A673 (cell line): ENCODE measurements at regions not wholly inside any gene's neighbourhood (a gene's known extent, or its start where the extent isn't known, plus 50 kb on each side); places are given as distances from the start of the nearest gene placed in this dataset.

Source experiments
- BruUV-seq: library from RNA; stranded (reverse); fragments of 400-500 nt; replicated peaks from 2 replicates; lab custom pipeline; 2021; lab: Mats Ljungman, UMichigan
- CTCF ChIA-PET: fragments of 300-600 bp; sonication (Branson Sonifier 250); formaldehyde crosslinking; loops from one replicate; lab custom pipeline; 2022; ENCODE audit warnings: antibody characterized with exemption; lab: Charles Lee
- POLR2A ChIA-PET: fragments of 300-600 bp; sonication (Branson Sonifier 250); formaldehyde crosslinking; loops from one replicate; lab custom pipeline; 2022; ENCODE audit warnings: antibody characterized with exemption; ENCODE audit not compliant: low non-redundant PET; lab: Charles Lee
- DNase-seq: peaks from one replicate; pipeline ENCODE4 v3.0.0-alpha.2; 2015; ENCODE audit warnings: low spot score
- H3K27ac ChIP-seq: fragments of 200-600 bp; sonication (generic); 2 replicates; pipeline ENCODE4 v1.5.1; 2016; ENCODE audit warnings: mixed run types, low read depth, mild to moderate bottlenecking, mixed read lengths, antibody characterized with exemption, low read length; ENCODE audit not compliant: poor library complexity, severe bottlenecking
- H3K27me3 ChIP-seq: fragments of 200-600 bp; sonication (generic); replicated peaks from 2 replicates; pipeline ENCODE4 v1.6.1; 2017; ENCODE audit warnings: mixed run types, low read depth, mild to moderate bottlenecking, mixed read lengths, antibody characterized with exemption, low read length; ENCODE audit not compliant: insufficient read depth, poor library complexity
- H3K36me3 ChIP-seq: fragments of 200-600 bp; sonication (generic); 2 replicates; pipeline ENCODE4 v1.6.1; 2016; ENCODE audit warnings: mixed run types, mild to moderate bottlenecking, mixed read lengths, antibody characterized with exemption, low read length; ENCODE audit not compliant: insufficient read depth, poor library complexity, severe bottlenecking
- H3K4me1 ChIP-seq: fragments of 200-600 bp; sonication (generic); 2 replicates; pipeline ENCODE4 v1.6.1; 2017; ENCODE audit warnings: mixed run types, mild to moderate bottlenecking, mixed read lengths, antibody characterized with exemption, low read length; ENCODE audit not compliant: insufficient read depth, poor library complexity, severe bottlenecking
- H3K4me3 ChIP-seq: fragments of 200-600 bp; sonication (generic); 2 replicates; pipeline ENCODE4 v1.5.1; 2016; ENCODE audit warnings: low read depth, mixed run types, mild to moderate bottlenecking, mixed read lengths, low read length; ENCODE audit not compliant: poor library complexity, severe bottlenecking
- H3K9me3 ChIP-seq: fragments of 200-600 bp; sonication (generic); 2 replicates; pipeline ENCODE4 v1.6.1; 2016; ENCODE audit warnings: mixed run types, low read depth, mild to moderate bottlenecking, mixed read lengths, antibody characterized with exemption, low read length; ENCODE audit not compliant: poor library complexity, severe bottlenecking
- EZH2 ChIP-seq: fragments of 200-600 bp; sonication (generic); IDR thresholded peaks from 2 replicates; pipeline ENCODE4 v1.6.1; 2017; ENCODE audit warnings: borderline replicate concordance, low read depth, mild to moderate bottlenecking, mixed read lengths, antibody characterized with exemption, low read length; ENCODE audit not compliant: poor library complexity, severe bottlenecking
- intact Hi-C: fragments of 100-400 bp; cut with micrococcal nuclease; formaldehyde crosslinking; loops from one replicate; pipeline ENCODE4 v1.10.0; 2022; ENCODE audit not compliant: unreplicated experiment
- TF ChIP-seq, protein P1 (sequence below): fragments of 300-800, 200-600 bp; sonication (generic); conservative IDR thresholded peaks from 2 replicates; pipeline ENCODE4 v1.5.1; 2017; ENCODE audit warnings: low read depth, mild to moderate bottlenecking, antibody characterized with exemption, low read length, moderate library complexity, mixed read lengths

DNA sequence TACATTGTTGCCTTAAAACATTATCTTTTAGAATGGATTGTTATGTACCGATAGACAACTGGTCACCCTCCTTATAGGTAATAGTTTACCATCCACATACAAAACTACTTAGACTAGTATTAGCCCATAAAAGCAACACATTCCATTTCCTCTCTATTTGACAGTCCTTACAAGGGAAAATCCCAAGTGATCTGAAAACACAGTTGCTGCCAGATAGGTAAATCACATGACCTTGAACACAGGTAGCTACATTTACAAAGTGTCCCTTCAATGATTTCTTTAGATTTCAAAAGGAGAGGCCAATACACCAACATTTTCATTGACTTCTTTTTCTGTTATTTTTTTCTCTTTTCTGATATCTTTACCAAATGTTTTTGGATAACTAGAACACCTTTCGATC lies 102.9 kb upstream of the SMYD2 start:
- Histone ChIP-seq H3K9me3 (peaks cover 3% of the 10 kb centered on the region), H3K36me3 (no peaks in the 10 kb centered on the region), H3K4me3 (no peak overlapping the region), H3K4me1 (no peaks in the 10 kb centered on the region), H3K27me3 (peaks cover 78% of the 10 kb centered on the region), H3K27ac (no peak overlapping the region)
- CTCF ChIA-PET: no interaction called here
- no peak for DNase-seq
- intact Hi-C loops: no loop called here
- no peak for TF ChIP-seq EZH2
- TF ChIP-seq, protein P1, sequence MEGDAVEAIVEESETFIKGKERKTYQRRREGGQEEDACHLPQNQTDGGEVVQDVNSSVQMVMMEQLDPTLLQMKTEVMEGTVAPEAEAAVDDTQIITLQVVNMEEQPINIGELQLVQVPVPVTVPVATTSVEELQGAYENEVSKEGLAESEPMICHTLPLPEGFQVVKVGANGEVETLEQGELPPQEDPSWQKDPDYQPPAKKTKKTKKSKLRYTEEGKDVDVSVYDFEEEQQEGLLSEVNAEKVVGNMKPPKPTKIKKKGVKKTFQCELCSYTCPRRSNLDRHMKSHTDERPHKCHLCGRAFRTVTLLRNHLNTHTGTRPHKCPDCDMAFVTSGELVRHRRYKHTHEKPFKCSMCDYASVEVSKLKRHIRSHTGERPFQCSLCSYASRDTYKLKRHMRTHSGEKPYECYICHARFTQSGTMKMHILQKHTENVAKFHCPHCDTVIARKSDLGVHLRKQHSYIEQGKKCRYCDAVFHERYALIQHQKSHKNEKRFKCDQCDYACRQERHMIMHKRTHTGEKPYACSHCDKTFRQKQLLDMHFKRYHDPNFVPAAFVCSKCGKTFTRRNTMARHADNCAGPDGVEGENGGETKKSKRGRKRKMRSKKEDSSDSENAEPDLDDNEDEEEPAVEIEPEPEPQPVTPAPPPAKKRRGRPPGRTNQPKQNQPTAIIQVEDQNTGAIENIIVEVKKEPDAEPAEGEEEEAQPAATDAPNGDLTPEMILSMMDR: no peak
- POLR2A ChIA-PET: no interaction called here
- BruUV-seq: no TSS peak

DNA sequence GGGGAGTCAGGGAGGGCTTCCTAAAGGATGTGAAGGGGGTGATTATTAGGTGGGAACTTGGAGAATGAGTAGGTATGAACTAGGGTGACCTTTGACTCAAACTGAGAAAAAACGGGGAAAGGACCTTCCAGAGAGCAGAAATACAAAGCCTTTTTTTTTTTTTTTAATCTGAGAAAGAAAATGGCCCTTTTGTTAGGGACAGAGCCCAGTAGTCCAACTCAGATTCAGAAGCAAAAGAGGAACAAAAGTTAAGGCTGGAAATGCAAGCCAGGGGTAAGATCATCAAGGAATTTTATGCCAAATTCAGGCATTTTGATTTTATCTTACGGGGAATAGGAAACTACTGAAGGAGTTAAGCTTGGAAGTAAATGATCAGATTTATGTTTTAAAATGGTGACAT lies 96.0 kb upstream of the SMYD2 start:
- intact Hi-C loops: no loop called here
- Histone ChIP-seq H3K4me3 (no peak overlapping the region), H3K36me3 (no peaks in the 10 kb centered on the region), H3K9me3 (peaks cover 7% of the 10 kb centered on the region), H3K27ac (no peak overlapping the region), H3K27me3 (peaks cover 90% of the 10 kb centered on the region), H3K4me1 (no peaks in the 10 kb centered on the region)
- CTCF ChIA-PET: no interaction called here
- no TSS peak for BruUV-seq
- POLR2A ChIA-PET: no interaction called here
- no peak for DNase-seq
- TF ChIP-seq, protein P1: no peak
- no peak for TF ChIP-seq EZH2

DNA sequence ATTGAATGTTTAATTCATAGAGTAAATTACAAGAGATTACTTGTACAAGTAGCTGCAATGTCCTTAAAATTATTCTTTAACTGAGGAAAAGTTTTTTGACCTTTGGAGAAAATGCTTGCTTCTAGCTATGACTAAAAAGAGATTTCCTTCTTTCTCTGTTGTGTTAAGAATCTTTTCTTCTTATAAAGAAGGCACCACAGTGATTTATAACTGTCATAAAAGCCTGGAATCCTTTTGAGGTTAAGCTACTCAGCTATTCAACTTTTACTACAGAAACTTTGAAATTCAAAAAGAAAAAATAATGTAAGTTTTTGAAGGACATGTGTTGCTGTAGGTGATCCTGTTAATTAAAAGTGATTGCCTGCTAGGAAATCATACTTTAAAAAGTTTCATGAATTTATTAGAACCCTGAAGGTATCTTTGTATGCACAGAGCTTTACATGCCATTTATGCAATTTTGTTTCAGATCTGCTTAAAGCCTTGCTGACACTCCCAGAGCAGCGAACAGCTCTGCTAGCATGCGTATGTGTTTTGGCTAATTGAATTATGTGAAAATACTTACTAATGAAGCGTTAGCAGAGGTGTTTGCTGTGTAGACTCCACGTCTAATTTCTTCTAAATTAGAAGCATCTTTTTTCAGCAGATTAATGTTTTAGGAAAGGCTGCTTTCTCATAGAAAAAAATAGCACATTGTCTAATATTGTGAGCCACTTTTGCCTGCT lies 94.7 kb upstream of the SMYD2 start:
- POLR2A ChIA-PET: no interaction called here
- no peaks in the 10 kb centered on the region for H3K4me1 ChIP-seq
- no peak overlapping the region for H3K27ac ChIP-seq
- H3K4me3 ChIP-seq: no peak overlapping the region
- no peak for DNase-seq
- H3K27me3 ChIP-seq: peaks cover 90% of the 10 kb centered on the region
- H3K36me3 ChIP-seq: no peaks in the 10 kb centered on the region
- no TSS peak for BruUV-seq
- peaks cover 7% of the 10 kb centered on the region for H3K9me3 ChIP-seq
- intact Hi-C loops: no loop called here
- TF ChIP-seq, protein P1: no peak
- no peak for TF ChIP-seq EZH2
- CTCF ChIA-PET: no interaction called here
